ENCODE measurements at regions not wholly inside any gene's neighbourhood (a gene's known extent, or its start where the extent isn't known, plus 50 kb on each side); places are given as distances from the start of the nearest gene placed in this dataset.

DNA sequence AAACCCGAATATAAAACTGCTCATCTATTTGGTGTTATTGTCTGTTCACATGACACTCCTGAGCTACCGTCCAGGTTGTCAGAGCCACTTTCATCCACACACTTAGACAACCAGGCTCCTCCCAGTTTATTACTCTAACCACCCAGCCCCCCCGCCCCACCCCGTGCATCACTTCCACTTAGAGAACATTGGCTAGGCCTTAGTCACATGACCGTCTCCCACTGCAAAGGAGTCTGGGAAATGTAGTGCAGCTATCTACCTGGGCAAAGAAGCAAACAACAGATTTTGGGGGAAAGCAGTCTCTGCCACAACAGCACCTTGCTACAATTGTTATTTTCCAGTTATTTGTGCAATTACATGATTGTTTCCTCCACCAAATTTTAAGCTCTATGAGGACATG, 57.6 kb upstream of the RBPJ start:
- no peak for DNase-seq (ENCODE audit: low read depth in 1 of 2, low spot score in 2 of 2)
- H3K9me3 ChIP-seq (ENCODE audit: insufficient read depth in 2 of 2, low read depth in 1 of 2, low read length in 1 of 2), result no peaks in the 10 kb centered on the region
- H3K4ac ChIP-seq (replicated peaks; ENCODE audit: insufficient read length, low read depth, low read length), result no peak overlapping the region
- H2AK5ac ChIP-seq (ENCODE audit: low read depth, low read length), result no peak overlapping the region
- H3K4me2 ChIP-seq (ENCODE audit: insufficient read depth in 1 of 2, low read depth in 2 of 2, low read length in 2 of 2), result no peak overlapping the region
- no peaks in the 10 kb centered on the region for H3K36me3 ChIP-seq (ENCODE audit: control insufficient read depth in 2 of 4, insufficient read depth in 4 of 4, low read length in 3 of 4)
- FAIRE-seq, result peak; percentile 45
- no peak overlapping the region for H3K4me3 ChIP-seq (ENCODE audit: extremely low read depth in 1 of 4, insufficient read depth in 2 of 4, low read depth in 3 of 4, low read length in 4 of 4)
- H3K18ac ChIP-seq (ENCODE audit: extremely low read depth, low read length), result no peak overlapping the region
- H2AFZ ChIP-seq (ENCODE audit: low read length), result 0 out of 2 replicates have a peak overlapping the region, but pooled peaks have one; percentile 58
- no peak overlapping the region for H3K27ac ChIP-seq (ENCODE audit: low read depth, low read length)
- POLR2A ChIA-PET (ENCODE audit: partially characterized antibody), result interaction anchor here (0.9 to 1.0 kb wide), 2 partner anchors 56 to 106 kb away, joined by 3 to 4 read pairs; no protein-coding TSS in a partner anchor
- 71% methylated on average over 5 of the region's 5 CpGs; no CpG with 5 or more reads in 1 of the 2 experiments for WGBS, 2 experiments (ENCODE audit: extremely low coverage in 1 of 2, insufficient coverage in 1 of 2, insufficient read length in 1 of 2, insufficient replicate concordance in 2 of 2, low coverage in 1 of 2, low lambda C conversion rate in 2 of 2, missing lambda C conversion rate in 1 of 2)
- H2BK15ac ChIP-seq (ENCODE audit: low read length), result no peak overlapping the region
- H4K5ac ChIP-seq (ENCODE audit: insufficient read length, low read depth, low read length), result no peak overlapping the region
- H2BK12ac ChIP-seq (ENCODE audit: low read depth, low read length), result no peak overlapping the region
- H2BK5ac ChIP-seq (ENCODE audit: low read depth, low read length), result no peak overlapping the region
- H3K23me2 ChIP-seq (ENCODE audit: low read depth, low read length), result no peaks in the 10 kb centered on the region
- no peak overlapping the region for H3K9ac ChIP-seq (replicated peaks in 1 of 4; ENCODE audit: extremely low read depth in 1 of 4, low read depth in 3 of 4, low read length in 3 of 4)
- no peak overlapping the region for H3K23ac ChIP-seq (ENCODE audit: insufficient read length)
- no peak overlapping the region for H2BK120ac ChIP-seq (replicated peaks; ENCODE audit: low read depth, low read length)
- no peak overlapping the region for H4K91ac ChIP-seq (replicated peaks; ENCODE audit: insufficient read length, low read length)
- H3K56ac ChIP-seq (replicated peaks; ENCODE audit: insufficient read length, low read depth, low read length), result no peak overlapping the region
- no peaks in the 10 kb centered on the region for H3K27me3 ChIP-seq (replicated peaks in 1 of 4; ENCODE audit: control insufficient read depth in 3 of 4, extremely low read depth in 1 of 4, insufficient read depth in 3 of 4, low read length in 3 of 4)
- no peak overlapping the region for H2BK20ac ChIP-seq (ENCODE audit: low read length)
- H4K20me1 ChIP-seq (replicated peaks in 1 of 2; ENCODE audit: control insufficient read depth in 1 of 2, insufficient read depth in 2 of 2, low read length in 2 of 2), result no peaks in the 10 kb centered on the region
- peaks cover 0 to 3% (median under 1%) of the 10 kb centered on the region in 4 experiments; a peak in 2 of 7 replicates for H3K4me1 ChIP-seq (replicated peaks in 1 of 4; ENCODE audit: control insufficient read depth in 3 of 4, insufficient read depth in 4 of 4, low read length in 3 of 4)
- CTCF ChIA-PET (ENCODE audit: partially characterized antibody), result interaction anchor here (1.1 to 1.4 kb wide), 3 partner anchors 9 to 186 kb away, joined by 3 to 5 read pairs (median 3); no protein-coding TSS in a partner anchor
- no peak overlapping the region for H3K14ac ChIP-seq (ENCODE audit: insufficient read length)
- H3K79me2 ChIP-seq (ENCODE audit: control insufficient read depth in 1 of 2, insufficient read depth in 2 of 2, low read length in 2 of 2), result no peaks in the 10 kb centered on the region
- no peaks in the 10 kb centered on the region for H3K79me1 ChIP-seq (ENCODE audit: low read depth, low read length)
- H4K8ac ChIP-seq (ENCODE audit: extremely low read depth, insufficient read depth, low read length), result no peak overlapping the region
- 0 out of 2 replicates have a peak, but pooled peaks have one; percentile 13 for TF ChIP-seq SP1 (IDR thresholded peaks at IDR 0.05; ENCODE audit: low read depth, low read length)
- TF ChIP-seq POLR2A (IDR thresholded peaks at IDR 0.05; ENCODE audit: control extremely low read depth in 1 of 2, low read depth in 2 of 2, low read length in 2 of 2), result no peak
- no peak for TF ChIP-seq SAP30 (IDR thresholded peaks at IDR 0.05; ENCODE audit: insufficient read depth, insufficient replicate concordance, low read length)
- 0 out of 2 replicates have a peak, but pooled peaks have one; percentile 35 for TF ChIP-seq CREB1 (IDR thresholded peaks at IDR 0.05)
- TF ChIP-seq, protein P1, sequence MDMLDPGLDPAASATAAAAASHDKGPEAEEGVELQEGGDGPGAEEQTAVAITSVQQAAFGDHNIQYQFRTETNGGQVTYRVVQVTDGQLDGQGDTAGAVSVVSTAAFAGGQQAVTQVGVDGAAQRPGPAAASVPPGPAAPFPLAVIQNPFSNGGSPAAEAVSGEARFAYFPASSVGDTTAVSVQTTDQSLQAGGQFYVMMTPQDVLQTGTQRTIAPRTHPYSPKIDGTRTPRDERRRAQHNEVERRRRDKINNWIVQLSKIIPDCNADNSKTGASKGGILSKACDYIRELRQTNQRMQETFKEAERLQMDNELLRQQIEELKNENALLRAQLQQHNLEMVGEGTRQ (IDR thresholded peaks at IDR 0.05; ENCODE audit: low read length), result peak; percentile 84
- TF ChIP-seq POLR2AphosphoS5 (IDR thresholded peaks at IDR 0.05; ENCODE audit: low read depth, low read length), result no peak
- TF ChIP-seq CHD2 (IDR thresholded peaks at IDR 0.05; ENCODE audit: low read length), result no peak; the same call in 1 of the 2 replicates
- TF ChIP-seq TAF7 (optimal IDR thresholded peaks at IDR 0.05; ENCODE audit: borderline replicate concordance, low read depth, low read length), result no peak
- TF ChIP-seq, protein P2, sequence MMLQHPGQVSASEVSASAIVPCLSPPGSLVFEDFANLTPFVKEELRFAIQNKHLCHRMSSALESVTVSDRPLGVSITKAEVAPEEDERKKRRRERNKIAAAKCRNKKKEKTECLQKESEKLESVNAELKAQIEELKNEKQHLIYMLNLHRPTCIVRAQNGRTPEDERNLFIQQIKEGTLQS (IDR thresholded peaks at IDR 0.05; ENCODE audit: insufficient read depth, low read depth, low read length), result peak; percentile 67; the same call in 1 of the 2 replicates
- TF ChIP-seq RFX5 (IDR thresholded peaks at IDR 0.05; ENCODE audit: borderline replicate concordance, low read depth, low read length), result no peak
- TF ChIP-seq GABPA (IDR thresholded peaks at IDR 0.05; ENCODE audit: borderline replicate concordance, insufficient read depth, low read length), result no peak
- TF ChIP-seq EGR1 (IDR thresholded peaks at IDR 0.05; ENCODE audit: borderline replicate concordance, low read depth, low read length), result no peak
- no peak for TF ChIP-seq BRCA1 (IDR thresholded peaks at IDR 0.05; ENCODE audit: low read depth, low read length)
- peak; percentile 59 for TF ChIP-seq SIX5 (IDR thresholded peaks at IDR 0.05; ENCODE audit: low read depth, low read length)

Measured in H1 (cell line).